Activated T-cell treated with anti-CD3 and anti-CD28 coated beads, Interleukin-2, amount 50 U/mL, for 4 hours (primary cell): ENCODE measurements at regions not wholly inside any gene's neighbourhood (a gene's known extent, or its start where the extent isn't known, plus 50 kb on each side); places are given as distances from the start of the nearest gene placed in this dataset.

ENCODE experiments used
- ATAC-seq, 2 donors: fragments of 200-7000 bp; cut with Tn5 transposase; one replicate each; pipeline ENCODE4 v1.10.0; 2021
- DNase-seq: peaks from one replicate; pipeline ENCODE4 v3.0.0-alpha.2; 2020
- H3K27me3 Mint-ChIP-seq: one replicate; pipeline ENCODE4 v1.8.0; 2021; ENCODE audit warnings: low read depth, mixed read lengths
- H3K36me3 Mint-ChIP-seq: one replicate; pipeline ENCODE4 v1.8.0; 2022; ENCODE audit warnings: mixed read lengths; ENCODE audit not compliant: insufficient read depth
- H3K4me1 Mint-ChIP-seq: one replicate; pipeline ENCODE4 v1.8.0; 2021; ENCODE audit warnings: low read depth, mixed read lengths
- H3K4me3 Mint-ChIP-seq: one replicate; pipeline ENCODE4 v1.8.0; 2021; ENCODE audit warnings: mild to moderate bottlenecking, moderate library complexity, mixed read lengths
- H3K9me3 Mint-ChIP-seq: one replicate; pipeline ENCODE4 v1.8.0; 2021; ENCODE audit warnings: mixed read lengths

DNA sequence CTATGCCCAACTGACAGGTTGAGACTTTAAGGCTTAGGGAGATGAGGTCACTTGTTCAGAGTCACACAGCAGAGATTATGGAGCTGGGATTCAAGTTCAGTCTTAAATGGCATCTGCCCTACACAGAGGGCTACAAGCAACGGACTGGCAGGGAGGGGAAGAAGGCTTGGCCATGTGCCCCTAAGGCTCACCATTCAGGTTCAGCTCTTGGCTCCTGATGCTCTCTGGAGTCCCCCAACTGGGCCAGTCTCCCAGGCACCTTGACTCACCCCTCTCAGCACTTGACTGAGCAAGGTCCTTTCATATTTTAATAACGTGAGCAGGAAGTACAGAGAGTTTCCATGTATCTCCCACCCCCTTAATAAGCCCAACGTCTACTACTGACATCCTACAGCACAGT is 71.4 kb upstream of the MAFB start:
- ATAC-seq (no peak), DNase-seq (no peak)
- H3K4me3 Mint-ChIP-seq = no peak overlapping the region
- peaks cover 24% of the 10 kb centered on the region for H3K4me1 Mint-ChIP-seq
- no peaks in the 10 kb centered on the region for H3K27me3 Mint-ChIP-seq
- H3K9me3 Mint-ChIP-seq = no peaks in the 10 kb centered on the region
- H3K36me3 Mint-ChIP-seq = no peaks in the 10 kb centered on the region

DNA sequence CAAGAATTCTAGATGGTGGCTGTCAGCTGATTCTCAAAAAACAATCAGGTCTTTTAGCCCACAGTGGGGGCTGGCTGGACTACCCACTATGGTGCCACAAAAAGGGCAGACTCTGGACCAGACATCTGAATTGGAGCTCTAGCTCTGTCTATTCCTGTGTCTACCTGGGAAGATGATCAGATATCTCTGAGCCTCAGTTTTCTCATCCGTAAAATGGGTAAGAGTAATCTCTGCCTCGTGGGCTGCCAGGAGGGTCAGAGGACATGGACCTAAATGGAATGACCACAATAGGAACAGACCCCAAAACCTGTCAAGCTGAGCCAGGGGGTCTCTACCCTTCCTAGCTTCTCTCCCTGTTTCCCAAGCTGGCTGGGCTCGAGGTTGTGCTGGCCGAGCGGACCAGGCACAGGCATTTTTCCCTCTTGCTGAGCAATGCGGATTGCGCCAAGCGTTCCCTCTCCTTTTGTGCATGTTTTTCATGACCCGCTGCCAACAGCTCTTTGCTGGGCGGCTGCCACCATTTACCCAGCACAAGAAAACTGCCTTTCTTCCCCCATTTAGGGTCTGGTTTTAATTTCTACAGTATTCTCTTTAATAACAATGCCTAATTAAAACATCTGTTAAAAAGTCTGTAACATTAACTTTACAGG is 74.7 kb upstream of the MAFB start:
- no peaks in the 10 kb centered on the region for H3K27me3 Mint-ChIP-seq
- no peaks in the 10 kb centered on the region for H3K36me3 Mint-ChIP-seq
- H3K4me1 Mint-ChIP-seq = no peaks in the 10 kb centered on the region
- no peaks in the 10 kb centered on the region for H3K9me3 Mint-ChIP-seq
- no peak overlapping the region for H3K4me3 Mint-ChIP-seq
- DNase-seq (no peak), ATAC-seq (no peak)

DNA sequence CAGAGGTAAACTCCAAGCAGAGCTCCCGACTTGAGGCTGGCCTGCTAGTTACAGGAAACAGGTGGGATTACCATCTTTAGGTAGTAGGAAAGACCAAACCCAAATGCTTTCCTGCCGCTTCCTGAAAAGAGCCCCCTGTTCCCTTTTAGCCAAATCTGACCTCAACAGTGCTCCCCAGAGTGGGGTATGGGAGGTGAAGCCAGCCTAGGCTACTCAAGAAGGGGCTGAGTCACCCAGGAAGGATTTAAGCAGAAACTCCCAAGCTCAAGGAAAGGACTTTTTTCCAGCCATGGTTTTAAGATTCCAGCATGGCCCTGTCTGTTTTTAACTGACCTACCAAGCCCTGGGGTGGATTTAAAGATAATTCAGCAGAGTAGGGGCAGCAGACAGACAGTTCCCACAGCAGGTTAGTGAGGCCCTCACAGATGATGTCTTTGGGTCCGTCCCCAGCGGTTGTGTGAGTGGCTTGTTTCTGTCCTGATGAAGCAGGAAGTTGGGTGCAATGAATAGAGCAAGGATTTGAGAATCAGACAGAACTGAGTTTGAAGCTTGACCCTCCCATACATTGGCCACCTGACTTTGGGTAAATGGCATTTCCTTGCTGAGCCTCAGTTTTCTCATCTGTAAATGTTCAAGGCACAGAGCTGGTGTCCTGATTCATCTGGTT is 76.9 kb upstream of the MAFB start:
- Mint-ChIP-seq H3K4me1 (no peaks in the 10 kb centered on the region), H3K9me3 (no peaks in the 10 kb centered on the region), H3K36me3 (no peaks in the 10 kb centered on the region), H3K27me3 (no peaks in the 10 kb centered on the region), H3K4me3 (no peak overlapping the region)
- ATAC-seq (no peak), DNase-seq (no peak)

DNA sequence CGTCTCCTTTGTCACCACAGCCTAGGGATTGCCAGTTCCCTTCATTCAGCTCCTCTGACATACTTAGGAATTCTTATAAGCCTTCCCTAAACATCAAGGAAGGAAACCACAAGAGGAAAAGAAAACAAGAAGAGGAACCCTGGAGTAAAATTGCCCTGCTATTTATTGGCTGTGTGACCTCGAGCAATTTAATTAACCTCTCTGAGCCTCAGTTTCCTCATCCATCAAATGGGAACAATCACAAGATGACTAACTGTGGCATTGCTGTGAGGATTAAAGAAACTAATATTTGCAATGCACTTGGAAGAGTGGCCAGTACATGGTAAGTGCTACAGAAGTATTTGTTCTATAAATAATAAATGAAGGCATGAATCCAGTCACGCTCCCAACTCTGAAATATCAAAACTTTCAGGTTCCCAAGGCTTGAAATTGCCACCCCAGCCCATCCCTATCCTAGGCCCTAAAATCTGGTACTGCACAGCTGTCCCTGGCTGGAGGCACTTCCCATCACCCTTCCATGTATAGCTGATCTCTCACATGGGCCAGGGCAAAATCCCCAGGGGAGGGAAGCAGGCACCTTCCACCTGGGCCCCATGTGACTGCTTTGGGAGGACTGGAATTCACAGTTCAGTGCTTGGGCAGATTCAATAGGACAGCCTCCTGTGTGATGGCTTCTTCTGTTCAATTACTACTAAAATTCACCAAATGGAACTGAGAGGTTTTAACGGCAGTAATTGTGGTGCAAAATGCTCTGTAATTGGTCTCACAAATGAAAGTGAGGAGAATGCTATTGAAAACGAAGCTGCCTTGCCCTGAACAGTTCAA is 78.0 kb upstream of the MAFB start:
- no peaks in the 10 kb centered on the region for H3K4me1 Mint-ChIP-seq
- H3K9me3 Mint-ChIP-seq = no peaks in the 10 kb centered on the region
- DNase-seq (no peak), ATAC-seq (no peak)
- no peaks in the 10 kb centered on the region for H3K36me3 Mint-ChIP-seq
- no peak overlapping the region for H3K4me3 Mint-ChIP-seq
- no peaks in the 10 kb centered on the region for H3K27me3 Mint-ChIP-seq

DNA sequence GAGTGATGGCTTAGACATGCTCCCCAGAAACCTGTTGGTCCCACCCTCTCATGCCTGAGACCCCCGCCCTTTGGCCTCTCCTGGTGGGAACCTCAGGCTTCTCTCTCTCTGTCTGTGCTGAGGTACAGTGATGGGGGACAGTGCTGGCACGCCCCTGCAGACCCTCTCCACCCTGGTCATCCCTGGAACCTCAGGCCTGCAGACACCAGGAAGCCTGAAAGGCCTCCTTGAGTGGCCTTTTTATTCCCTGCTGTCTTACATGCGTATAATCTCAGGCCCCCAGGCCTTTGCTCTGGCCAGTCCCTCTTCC is 78.5 kb upstream of the MAFB start:
- Mint-ChIP-seq H3K27me3 (no peaks in the 10 kb centered on the region), H3K4me1 (no peaks in the 10 kb centered on the region), H3K36me3 (no peaks in the 10 kb centered on the region), H3K9me3 (no peaks in the 10 kb centered on the region), H3K4me3 (no peak overlapping the region)
- DNase-seq (no peak), ATAC-seq (no peak)

DNA sequence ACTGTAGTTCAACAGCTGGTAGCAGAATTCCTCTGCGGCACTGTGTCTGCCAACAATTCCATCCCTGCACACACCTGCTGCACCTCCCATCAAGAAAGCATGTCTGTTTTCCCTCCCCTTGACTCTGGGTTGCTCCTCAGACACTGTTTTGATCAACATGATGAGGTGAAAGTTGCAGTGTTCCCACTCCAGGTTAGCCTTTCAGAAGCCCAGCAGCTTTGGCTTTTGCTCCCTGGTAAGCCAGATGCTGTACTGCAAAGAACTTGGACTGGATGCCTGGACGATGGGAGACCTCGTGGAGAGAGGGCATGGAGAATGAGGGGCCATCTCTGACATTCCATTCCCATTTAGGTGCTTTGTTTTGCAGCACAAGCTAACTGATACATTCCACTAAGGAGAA is 79.1 kb upstream of the MAFB start:
- Mint-ChIP-seq H3K4me1 (no peaks in the 10 kb centered on the region), H3K27me3 (no peaks in the 10 kb centered on the region), H3K4me3 (no peak overlapping the region), H3K36me3 (no peaks in the 10 kb centered on the region), H3K9me3 (no peaks in the 10 kb centered on the region)
- ATAC-seq (no peak), DNase-seq (no peak)

DNA sequence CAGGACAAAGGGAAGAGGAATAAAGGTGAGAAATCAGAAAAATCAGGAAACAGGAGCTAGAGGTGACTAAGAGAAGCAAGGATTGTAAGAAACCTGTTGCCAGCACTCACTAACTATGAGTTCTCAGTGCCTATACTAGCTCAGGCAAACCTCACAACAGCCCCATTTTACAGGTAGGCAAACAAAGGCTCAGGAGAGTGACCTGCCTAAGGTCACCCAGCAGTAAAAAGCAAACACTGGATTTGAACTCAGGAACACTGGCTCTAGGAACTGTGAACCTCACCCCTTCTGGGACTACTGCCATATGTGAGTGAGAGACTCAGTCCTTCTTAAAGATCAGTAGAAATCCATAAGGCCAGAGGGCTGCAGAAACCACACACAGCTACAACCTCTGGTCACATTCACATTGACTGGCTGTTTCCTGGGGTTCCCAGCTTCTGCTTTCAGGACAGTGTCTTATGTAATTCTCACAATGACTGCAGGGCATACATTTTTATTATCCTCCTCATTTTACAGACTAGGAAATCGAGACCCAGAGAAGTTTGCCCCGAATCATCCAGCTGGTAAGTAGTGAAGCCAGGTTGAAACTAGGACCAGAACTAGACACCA is 80.7 kb upstream of the MAFB start:
- H3K27me3 Mint-ChIP-seq = no peaks in the 10 kb centered on the region
- no peak overlapping the region for H3K4me3 Mint-ChIP-seq
- ATAC-seq (no peak), DNase-seq (no peak)
- no peaks in the 10 kb centered on the region for H3K36me3 Mint-ChIP-seq
- no peaks in the 10 kb centered on the region for H3K9me3 Mint-ChIP-seq
- peaks cover 3% of the 10 kb centered on the region for H3K4me1 Mint-ChIP-seq

DNA sequence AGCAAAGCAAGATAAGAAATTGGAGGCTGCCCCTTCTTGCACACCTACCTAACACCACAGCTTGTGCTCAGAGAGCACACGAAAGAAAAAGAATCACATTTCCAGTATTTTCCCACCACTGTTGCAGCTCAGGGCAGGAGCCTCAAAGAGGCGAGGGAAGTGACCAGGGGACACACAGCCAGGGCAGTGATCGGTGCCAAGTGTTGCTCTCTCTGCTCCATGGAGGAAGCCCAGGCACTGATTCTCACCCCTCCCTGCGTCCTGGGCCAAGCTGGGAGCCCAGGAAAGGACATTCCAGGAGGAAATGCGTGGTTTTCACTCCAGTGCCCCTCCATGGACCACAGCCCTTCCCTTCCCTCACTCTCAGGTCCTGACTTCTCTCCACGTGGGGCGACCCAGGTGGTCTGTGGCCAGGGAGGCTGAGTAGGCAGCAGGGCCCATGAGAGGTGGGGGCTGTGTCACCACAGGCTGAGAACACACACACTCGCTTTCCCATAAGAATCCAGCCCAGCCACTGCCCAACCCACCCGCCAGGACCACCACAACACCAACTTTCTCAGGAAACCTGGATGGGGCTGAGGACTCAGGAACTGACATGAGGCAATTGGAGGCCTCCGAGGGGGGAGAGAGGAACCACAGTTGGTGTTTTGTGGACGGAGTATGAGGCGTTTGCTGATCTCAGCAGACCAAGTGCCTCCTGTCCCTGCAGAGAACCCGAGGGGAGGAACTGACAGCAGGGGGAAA is 81.7 kb upstream of the MAFB start:
- ATAC-seq (no peak), DNase-seq (no peak)
- no peak overlapping the region for H3K4me3 Mint-ChIP-seq
- H3K9me3 Mint-ChIP-seq = no peaks in the 10 kb centered on the region
- H3K4me1 Mint-ChIP-seq = peaks cover 3% of the 10 kb centered on the region
- H3K27me3 Mint-ChIP-seq = no peaks in the 10 kb centered on the region
- no peaks in the 10 kb centered on the region for H3K36me3 Mint-ChIP-seq

DNA sequence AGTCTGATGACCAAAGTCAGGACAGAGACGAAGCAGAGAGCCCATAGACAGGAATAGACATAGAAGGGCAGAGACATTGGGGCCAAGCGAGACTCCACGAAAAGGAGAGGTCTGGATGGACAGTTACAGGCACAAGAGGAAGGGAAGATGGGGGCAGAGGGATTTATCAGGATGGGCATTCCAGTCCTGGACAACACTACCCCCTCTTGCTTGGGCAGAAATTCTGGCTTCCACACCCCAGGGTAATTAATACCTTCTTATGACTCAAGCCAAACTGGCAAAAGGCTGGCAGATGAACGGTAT is 82.2 kb upstream of the MAFB start:
- H3K36me3 Mint-ChIP-seq = no peaks in the 10 kb centered on the region
- H3K4me1 Mint-ChIP-seq = peaks cover 3% of the 10 kb centered on the region
- ATAC-seq (no peak), DNase-seq (no peak)
- no peaks in the 10 kb centered on the region for H3K9me3 Mint-ChIP-seq
- no peak overlapping the region for H3K4me3 Mint-ChIP-seq
- no peaks in the 10 kb centered on the region for H3K27me3 Mint-ChIP-seq

DNA sequence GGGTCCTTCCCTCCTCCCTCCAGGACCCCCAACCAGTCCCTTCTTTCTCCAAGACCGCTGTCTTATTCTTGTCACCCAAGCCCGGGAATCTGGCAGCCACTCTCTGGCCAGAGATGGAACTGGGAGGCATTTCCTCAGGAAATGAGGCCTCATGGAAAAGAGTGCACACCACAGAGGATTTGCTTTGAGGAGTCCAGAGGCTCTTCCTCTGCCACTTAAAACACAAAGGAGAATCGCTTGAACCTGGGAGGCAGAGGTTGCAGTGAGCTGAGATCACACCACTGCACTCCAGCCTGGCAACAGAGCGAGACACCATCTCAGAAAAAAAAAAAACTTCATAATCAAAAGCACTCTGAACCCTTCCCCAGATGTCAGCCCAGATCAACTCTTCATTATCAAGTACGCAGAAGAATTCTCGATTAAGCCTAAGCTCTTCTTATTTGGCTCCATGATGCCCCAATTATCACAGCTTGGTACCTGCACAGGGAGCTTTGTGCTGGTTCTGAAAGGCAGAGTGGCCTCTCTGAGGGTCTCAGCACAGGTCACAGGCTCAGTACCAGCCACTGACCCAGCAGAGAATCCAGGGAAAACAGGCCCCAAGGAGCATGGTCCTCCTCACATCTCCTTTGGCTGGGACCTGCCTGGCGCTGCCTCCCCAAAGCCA is 82.9 kb upstream of the MAFB start:
- no peak for DNase-seq
- ATAC-seq = no peak
- H3K27me3 Mint-ChIP-seq = peaks cover 2% of the 10 kb centered on the region
- no peak overlapping the region for H3K4me3 Mint-ChIP-seq
- no peaks in the 10 kb centered on the region for H3K36me3 Mint-ChIP-seq
- peaks cover 3% of the 10 kb centered on the region for H3K4me1 Mint-ChIP-seq
- no peaks in the 10 kb centered on the region for H3K9me3 Mint-ChIP-seq

DNA sequence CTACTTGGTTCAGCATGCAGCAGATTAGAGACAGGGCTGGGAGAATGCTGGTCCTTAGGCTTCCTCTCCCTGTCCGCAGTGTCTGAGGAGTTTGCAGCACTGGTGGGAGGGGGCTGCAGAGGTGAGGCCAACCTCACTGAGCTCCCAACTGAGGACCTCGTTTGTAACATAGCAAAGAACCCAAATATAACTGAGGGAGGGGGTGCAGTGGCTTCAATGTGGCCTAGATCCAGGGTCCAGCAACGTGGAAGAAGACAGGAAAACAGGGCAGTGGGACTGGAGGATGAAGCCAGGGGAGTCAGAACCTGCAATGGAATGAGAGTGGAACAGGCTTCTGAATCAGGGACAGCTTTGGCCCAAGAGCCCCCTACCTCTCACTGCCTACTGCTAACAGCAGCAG is 84.3 kb upstream of the MAFB start:
- ATAC-seq = no peak
- no peaks in the 10 kb centered on the region for H3K36me3 Mint-ChIP-seq
- peaks cover 3% of the 10 kb centered on the region for H3K4me1 Mint-ChIP-seq
- H3K9me3 Mint-ChIP-seq = no peaks in the 10 kb centered on the region
- H3K27me3 Mint-ChIP-seq = peaks cover 2% of the 10 kb centered on the region
- DNase-seq = no peak
- no peak overlapping the region for H3K4me3 Mint-ChIP-seq

DNA sequence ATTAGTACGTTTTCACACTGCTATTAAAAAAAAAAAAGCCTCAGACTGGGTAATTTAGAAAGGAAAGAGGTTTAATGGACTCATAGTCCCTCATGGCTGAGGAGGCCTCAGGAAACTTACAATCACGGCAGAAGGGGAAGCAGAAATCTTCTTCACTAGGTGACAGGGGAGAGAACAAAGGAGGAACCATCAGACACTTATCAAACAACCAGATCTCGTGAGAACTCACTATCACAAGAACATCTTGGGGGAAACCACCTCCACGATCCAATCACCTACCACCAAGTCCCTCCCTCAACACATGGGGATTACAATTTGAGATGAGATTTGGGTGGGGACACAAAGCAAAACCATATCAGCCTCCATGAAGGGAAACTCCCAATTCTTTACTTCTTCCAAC is 85.2 kb upstream of the MAFB start:
- Mint-ChIP-seq H3K4me1 (peaks cover 3% of the 10 kb centered on the region), H3K9me3 (no peaks in the 10 kb centered on the region), H3K36me3 (no peaks in the 10 kb centered on the region), H3K27me3 (peaks cover 2% of the 10 kb centered on the region), H3K4me3 (no peak overlapping the region)
- ATAC-seq = no peak
- DNase-seq = no peak

DNA sequence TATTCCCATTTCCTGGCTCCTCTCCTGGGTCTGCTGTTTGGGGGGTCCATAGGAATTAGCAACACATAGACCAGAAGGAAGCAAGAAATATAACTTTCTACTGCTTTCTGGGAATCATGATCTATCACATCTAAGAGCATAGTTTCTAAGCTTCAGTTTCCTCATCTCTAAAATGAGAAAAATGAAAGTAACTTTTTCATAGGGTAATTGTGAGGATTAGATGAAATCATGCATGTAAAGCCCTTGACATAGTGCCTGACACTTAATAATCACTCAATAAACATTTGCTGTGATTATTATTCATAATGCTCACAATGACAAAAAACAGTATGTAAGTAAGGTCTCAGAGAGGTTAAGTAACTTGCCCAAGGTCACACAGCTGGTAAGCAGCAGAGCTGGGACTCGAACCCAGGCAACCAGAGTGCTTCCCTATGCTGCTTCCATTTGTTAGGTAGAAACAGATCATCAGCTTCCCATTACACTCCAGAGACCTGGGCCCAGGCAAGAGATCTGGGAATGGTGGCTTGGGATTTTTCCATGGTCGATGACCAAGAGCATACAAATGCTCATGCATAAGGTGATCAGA is 86.6 kb upstream of the MAFB start:
- no peak for DNase-seq

More for the DNA sequence above, 86.6 kb upstream of the MAFB start:
- no peak for ATAC-seq
- no peak overlapping the region for H3K4me3 Mint-ChIP-seq
- H3K36me3 Mint-ChIP-seq = no peaks in the 10 kb centered on the region
- peaks cover 3% of the 10 kb centered on the region for H3K4me1 Mint-ChIP-seq
- H3K9me3 Mint-ChIP-seq = no peaks in the 10 kb centered on the region
- H3K27me3 Mint-ChIP-seq = peaks cover 2% of the 10 kb centered on the region
